Tibial artery (tissue), 4 donors: ENCODE measurements at regions not wholly inside any gene's neighbourhood (a gene's known extent, or its start where the extent isn't known, plus 50 kb on each side); places are given as distances from the start of the nearest gene placed in this dataset.

ENCODE experiments used
- DNase-seq, 2 donors: peaks; one replicate each; pipeline ENCODE4 v3.0.0-alpha.2; 2019
- H3K27ac ChIP-seq, 2 donors: fragments of 200-600 bp; sonication (generic) in 1 of 2; 1 replicate in 1 of 2; 2 replicates in 1 of 2; pipeline ENCODE4 v1.5.1; 2018 to 2019; ENCODE audit warnings: mild to moderate bottlenecking in 1 of 2
- H3K27me3 ChIP-seq, 2 donors: fragments of 200-600 bp; sonication (generic) in 1 of 2; one replicate each; pipeline versions ENCODE4 v1.5.1 to v1.6.0; 2016 to 2019
- H3K36me3 ChIP-seq, 3 donors: fragments of 200-600 bp; sonication (generic) in 2 of 3; one replicate each; pipeline ENCODE4 v1.5.1; 2016 to 2019; ENCODE audit warnings: mild to moderate bottlenecking in 2 of 3
- H3K4me1 ChIP-seq, 4 donors: fragments of 200-600 bp; sonication (generic) in 2 of 4; 1 replicate in 3 of 4; 2 replicates in 1 of 4; pipeline ENCODE4 v1.5.1; 2016 to 2019
- H3K4me3 ChIP-seq, 2 donors: fragments of 200-600 bp; sonication (generic) in 1 of 2; 1 replicate in 1 of 2; 2 replicates in 1 of 2; pipeline ENCODE4 v1.5.1; 2018 to 2019; ENCODE audit warnings: mild to moderate bottlenecking in 2 of 2
- H3K9me3 ChIP-seq, 3 donors: fragments of 200-600 bp; sonication (generic) in 1 of 3; one replicate each; pipeline ENCODE4 v1.5.1; 2016 to 2019
- CTCF ChIP-seq, 2 experiments: fragments of 200-600 bp in 1 of 2; fragments of 450-650 bp in 1 of 2; IDR thresholded peaks; one replicate each; pipeline ENCODE4 v1.5.1; 2017 to 2019; ENCODE audit warnings: antibody characterized with exemption in 2 of 2, mild to moderate bottlenecking in 1 of 2, moderate library complexity in 1 of 2
- intact Hi-C: fragments of 100-400 bp; cut with DNase I; formaldehyde crosslinking; loops from one replicate; pipeline ENCODE4 v1.15.0; 2023; ENCODE audit warnings: low total_unique reads

GRCh38 chr2:139529080-139529479, 748.9 kb upstream of the NXPH2 start:
- H3K4me1 ChIP-seq: no peaks in the 10 kb centered on the region
- no peaks in the 10 kb centered on the region for H3K27me3 ChIP-seq
- H3K4me3 ChIP-seq: no peak overlapping the region
- DNase-seq: no peak
- H3K9me3 ChIP-seq: no peaks in the 10 kb centered on the region
- TF ChIP-seq CTCF (IDR thresholded peaks at IDR 0.05): no peak
- intact Hi-C loops: no loop called here
- H3K36me3 ChIP-seq: no peaks in the 10 kb centered on the region
- H3K27ac ChIP-seq: no peak overlapping the region

GRCh38 chr2:139526781-139527180, 746.6 kb upstream of the NXPH2 start:
- DNase-seq: no peak
- H3K4me1 ChIP-seq: no peaks in the 10 kb centered on the region
- intact Hi-C loops: no loop called here
- H3K9me3 ChIP-seq: no peaks in the 10 kb centered on the region
- TF ChIP-seq CTCF (IDR thresholded peaks at IDR 0.05): no peak
- H3K4me3 ChIP-seq: no peak overlapping the region
- H3K27ac ChIP-seq: no peak overlapping the region
- no peaks in the 10 kb centered on the region for H3K36me3 ChIP-seq
- no peaks in the 10 kb centered on the region for H3K27me3 ChIP-seq

GRCh38 chr2:139518321-139518720, 738.1 kb upstream of the NXPH2 start:
- intact Hi-C loops: no loop called here
- H3K27ac ChIP-seq: no peak overlapping the region
- H3K27me3 ChIP-seq: no peaks in the 10 kb centered on the region
- TF ChIP-seq CTCF (IDR thresholded peaks at IDR 0.05): no peak
- no peak overlapping the region for H3K4me3 ChIP-seq
- no peaks in the 10 kb centered on the region for H3K36me3 ChIP-seq
- no peaks in the 10 kb centered on the region for H3K4me1 ChIP-seq
- no peak for DNase-seq
- H3K9me3 ChIP-seq: no peaks in the 10 kb centered on the region

GRCh38 chr2:139514951-139515350, 734.8 kb upstream of the NXPH2 start:
- no peaks in the 10 kb centered on the region for H3K27me3 ChIP-seq
- H3K4me1 ChIP-seq: no peaks in the 10 kb centered on the region
- H3K27ac ChIP-seq: no peak overlapping the region
- no peaks in the 10 kb centered on the region for H3K9me3 ChIP-seq
- DNase-seq: no peak
- no peak for TF ChIP-seq CTCF (IDR thresholded peaks at IDR 0.05)
- H3K36me3 ChIP-seq: no peaks in the 10 kb centered on the region
- H3K4me3 ChIP-seq: no peak overlapping the region
- intact Hi-C loops: no loop called here

GRCh38 chr2:139495851-139496250, 715.7 kb upstream of the NXPH2 start:
- intact Hi-C loops: no loop called here
- Histone ChIP-seq H3K4me3 (no peak overlapping the region), H3K9me3 (peaks cover 3 to 10% (median 9%) of the 10 kb centered on the region in 3 donors), H3K27me3 (no peaks in the 10 kb centered on the region), H3K4me1 (no peaks in the 10 kb centered on the region), H3K27ac (no peak overlapping the region), H3K36me3 (no peaks in the 10 kb centered on the region)
- TF ChIP-seq CTCF (IDR thresholded peaks at IDR 0.05): no peak
- DNase-seq: no peak

GRCh38 chr2:139492131-139492680, 712.0 kb upstream of the NXPH2 start:
- no peaks in the 10 kb centered on the region for H3K27me3 ChIP-seq
- H3K4me3 ChIP-seq: no peak overlapping the region
- intact Hi-C loops: no loop called here
- no peak for TF ChIP-seq CTCF (IDR thresholded peaks at IDR 0.05)
- no peak overlapping the region for H3K27ac ChIP-seq
- DNase-seq: no peak
- no peaks in the 10 kb centered on the region for H3K4me1 ChIP-seq
- no peaks in the 10 kb centered on the region for H3K36me3 ChIP-seq
- H3K9me3 ChIP-seq: no peaks in the 10 kb centered on the region
